CD4-positive, alpha-beta T cell treated with Interleukin-17A for 1 hour (primary cell): ENCODE measurements at regions not wholly inside any gene's neighbourhood (a gene's known extent, or its start where the extent isn't known, plus 50 kb on each side); places are given as distances from the start of the nearest gene placed in this dataset.

ENCODE experiments used
- DNase-seq: peaks from one replicate; pipeline ENCODE4 v3.0.0-alpha.2; 2020

GRCh38 chr1:42096554-42096953 is 56.7 kb upstream of the GUCA2B start:
- no peak for DNase-seq

GRCh38 chr1:42089246-42089645 is 64.0 kb upstream of the GUCA2B start:
- no peak for DNase-seq

GRCh38 chr1:42086146-42086545 is 67.1 kb upstream of the GUCA2B start:
- DNase-seq: no peak

GRCh38 chr1:42085596-42085995 is 67.6 kb upstream of the GUCA2B start:
- no peak for DNase-seq

GRCh38 chr1:42081475-42081874 is 71.7 kb upstream of the GUCA2B start:
- no peak for DNase-seq

- no peak for DNase-seq
These were observed 78.0 kb upstream of the GUCA2B start for GRCh38 chr1:42075179-42075578.

- no peak for DNase-seq
These were observed 82.2 kb upstream of the GUCA2B start for GRCh38 chr1:42070996-42071395.

GRCh38 chr1:42057800-42058199 is 95.4 kb upstream of the GUCA2B start:
- no peak for DNase-seq

- DNase-seq: no peak
These were observed 96.8 kb upstream of the GUCA2B start for GRCh38 chr1:42056460-42056859.

- no peak for DNase-seq
These were observed 98.1 kb upstream of the GUCA2B start for GRCh38 chr1:42055061-42055460.

GRCh38 chr1:42052072-42052699 is 101.0 kb upstream of the GUCA2B start:
- DNase-seq: no peak

- DNase-seq: no peak
These were observed 105.7 kb upstream of the GUCA2B start for GRCh38 chr1:42047508-42047880.

GRCh38 chr1:42046761-42047507 is 106.3 kb upstream of the GUCA2B start:
- no peak for DNase-seq

- no peak for DNase-seq
These were observed 108.9 kb upstream of the GUCA2B start for GRCh38 chr1:42044346-42044745.

- DNase-seq: no peak
These were observed 109.4 kb upstream of the GUCA2B start for GRCh38 chr1:42043811-42044210.

- no peak for DNase-seq
These were observed 110.0 kb upstream of the GUCA2B start for GRCh38 chr1:42043182-42043581.

GRCh38 chr1:42041031-42041430 is 112.2 kb upstream of the GUCA2B start:
- DNase-seq: no peak

GRCh38 chr1:42040159-42040558 is 113.1 kb upstream of the GUCA2B start:
- no peak for DNase-seq

GRCh38 chr1:42038261-42038660 is 114.9 kb upstream of the GUCA2B start:
- DNase-seq: no peak

- no peak for DNase-seq
These were observed 115.6 kb upstream of the GUCA2B start for GRCh38 chr1:42037586-42037985.

- DNase-seq: no peak
These were observed 116.0 kb upstream of the GUCA2B start for GRCh38 chr1:42037161-42037560.

- DNase-seq: peak; percentile 97
These were observed 117.2 kb upstream of the GUCA2B start for GRCh38 chr1:42035830-42036604.

- DNase-seq: peak; percentile 69
These were observed 116.6 kb upstream of the HIVEP3 start for GRCh38 chr1:42035205-42035829.

GRCh38 chr1:42034426-42034825 is 115.7 kb upstream of the HIVEP3 start:
- no peak for DNase-seq
